PFSK-1 (cell line): ENCODE measurements at regions not wholly inside any gene's neighbourhood (a gene's known extent, or its start where the extent isn't known, plus 50 kb on each side); places are given as distances from the start of the nearest gene placed in this dataset.

Experiments used
- FOXP2 ChIP-seq: optimal IDR thresholded peaks from 2 replicates; pipeline ENCODE3; 2011; ENCODE audit warnings: borderline replicate concordance, control low read depth, inconsistent platforms; ENCODE audit not compliant: insufficient read depth; ENCODE audit errors: extremely low read length, extremely low read depth
- POLR2AphosphoS5 ChIP-seq: IDR thresholded peaks from 2 replicates; pipeline ENCODE4 v1.6.1; 2012; ENCODE audit warnings: low read depth, mild to moderate bottlenecking, control low read depth, low read length, moderate library complexity
- REST ChIP-seq, 2 experiments: IDR thresholded peaks; 2 replicates each; pipeline versions ENCODE4 v1.6.1 to v1.8.0; 2011 to 2012; ENCODE audit warnings: low read depth in 2 of 2, low read length in 2 of 2, control low read depth in 1 of 2, inconsistent platforms in 1 of 2, mild to moderate bottlenecking in 1 of 2, moderate library complexity in 1 of 2; ENCODE audit not compliant: insufficient read depth in 1 of 2
- SIN3A ChIP-seq: IDR thresholded peaks from 2 replicates; pipeline ENCODE4 v1.6.1; 2012; ENCODE audit warnings: mild to moderate bottlenecking, low read length, moderate library complexity, borderline replicate concordance; ENCODE audit not compliant: insufficient read depth
- TAF1 ChIP-seq: IDR thresholded peaks from 2 replicates; pipeline ENCODE4 v1.6.1; 2012; ENCODE audit warnings: low read length, control low read depth, borderline replicate concordance; ENCODE audit not compliant: insufficient read depth

- TF ChIP-seq TAF1 (no peak), REST (IDR thresholded peaks at IDR 0.05; ENCODE audit: insufficient read depth in 1 of 2, low read depth in 2 of 2, low read length in 2 of 2) (no peak), POLR2AphosphoS5 (no peak), FOXP2 (no peak), SIN3A (no peak)
These were observed 105.5 kb downstream of the LYPLAL1 start for GRCh38 chr1:219279017-219279770.

- TF ChIP-seq SIN3A (no peak), TAF1 (no peak), POLR2AphosphoS5 (no peak)
These were observed 104.6 kb downstream of the LYPLAL1 start for GRCh38 chr1:219278288-219278687.

GRCh38 chr1:219277304-219278105, 103.8 kb downstream of the LYPLAL1 start:
- TF ChIP-seq FOXP2 = no peak
- TF ChIP-seq REST (IDR thresholded peaks at IDR 0.05; ENCODE audit: insufficient read depth in 1 of 2, low read depth in 2 of 2, low read length in 2 of 2) = no peak
- no peak for TF ChIP-seq TAF1
- TF ChIP-seq SIN3A = no peak
- TF ChIP-seq POLR2AphosphoS5 = no peak

- no peak for TF ChIP-seq SIN3A
- TF ChIP-seq FOXP2 = no peak
- TF ChIP-seq POLR2AphosphoS5 = no peak
- no peak for TF ChIP-seq REST (IDR thresholded peaks at IDR 0.05; ENCODE audit: insufficient read depth in 1 of 2, low read depth in 2 of 2, low read length in 2 of 2)
- no peak for TF ChIP-seq TAF1
These were observed 102.5 kb downstream of the LYPLAL1 start for GRCh38 chr1:219276049-219276738.

GRCh38 chr1:219273088-219273686, 99.5 kb downstream of the LYPLAL1 start:
- TF ChIP-seq REST (IDR thresholded peaks at IDR 0.05; ENCODE audit: insufficient read depth in 1 of 2, low read depth in 2 of 2, low read length in 2 of 2) (no peak), POLR2AphosphoS5 (no peak), FOXP2 (no peak), TAF1 (no peak), SIN3A (no peak)
